ENCODE measurements at regions not wholly inside any gene's neighbourhood (a gene's known extent, or its start where the extent isn't known, plus 50 kb on each side); places are given as distances from the start of the nearest gene placed in this dataset.
"Not testable (repeated sequence)": the region's sequence is repeated elsewhere in the genome, so short reads cannot be mapped to it uniquely, and the experiment has no call there.

GRCh38 chr5:52024359-52024758 lies 641.1 kb downstream of the ISL1 start:
- DNase-seq, result no peak

- not testable (repeated sequence) for DNase-seq
Measured at GRCh38 chr5:52029836-52030235, 646.6 kb downstream of the ISL1 start.

- no peak for DNase-seq
Measured at GRCh38 chr5:52041842-52042241, 658.6 kb downstream of the ISL1 start.

GRCh38 chr5:52043137-52043536 lies 659.9 kb downstream of the ISL1 start:
- DNase-seq, result no peak

- DNase-seq, result peak; percentile 2
Measured at GRCh38 chr5:52043543-52043942, 660.3 kb downstream of the ISL1 start.

- no peak for DNase-seq
Measured at GRCh38 chr5:52051759-52052158, 668.5 kb downstream of the ISL1 start.

- DNase-seq, result no peak
Measured at GRCh38 chr5:52063186-52063585, 679.9 kb downstream of the ISL1 start.

- DNase-seq, result no peak
Measured at GRCh38 chr5:52065182-52065581, 681.9 kb downstream of the ISL1 start.

GRCh38 chr5:52069997-52070396 lies 686.7 kb downstream of the ISL1 start:
- DNase-seq, result no peak

GRCh38 chr5:52073993-52074689 lies 690.9 kb downstream of the ISL1 start:
- DNase-seq, result no peak

- DNase-seq, result no peak
Measured at GRCh38 chr5:52077941-52078815, 694.9 kb downstream of the ISL1 start.

GRCh38 chr5:52102311-52102710 lies 685.4 kb upstream of the ITGA1 start:
- DNase-seq, result not testable (repeated sequence)

- no peak for DNase-seq
Measured at GRCh38 chr5:52107210-52107905, 680.4 kb upstream of the ITGA1 start.

- no peak for DNase-seq
Measured at GRCh38 chr5:52119768-52120167, 667.9 kb upstream of the ITGA1 start.

GRCh38 chr5:52132053-52132452 lies 655.7 kb upstream of the ITGA1 start:
- no peak for DNase-seq

- no peak for DNase-seq
Measured at GRCh38 chr5:52134013-52134650, 653.6 kb upstream of the ITGA1 start.

- DNase-seq, result no peak
Measured at GRCh38 chr5:52139888-52140615, 647.7 kb upstream of the ITGA1 start.

- DNase-seq, result no peak
Measured at GRCh38 chr5:52148679-52149078, 639.0 kb upstream of the ITGA1 start.

GRCh38 chr5:52150501-52150900 lies 637.2 kb upstream of the ITGA1 start:
- no peak for DNase-seq

- DNase-seq, result not testable (repeated sequence)
Measured at GRCh38 chr5:52156809-52157208, 630.9 kb upstream of the ITGA1 start.

GRCh38 chr5:52165806-52166205 lies 621.9 kb upstream of the ITGA1 start:
- not testable (repeated sequence) for DNase-seq

GRCh38 chr5:52173133-52173532 lies 614.6 kb upstream of the ITGA1 start:
- DNase-seq, result no peak

All from NCI-H510A (cell line).